Muscle of leg (tissue), 3 donors: ENCODE measurements at regions not wholly inside any gene's neighbourhood (a gene's known extent, or its start where the extent isn't known, plus 50 kb on each side); places are given as distances from the start of the nearest gene placed in this dataset.
"Not testable (repeated sequence)": the region's sequence is repeated elsewhere in the genome, so short reads cannot be mapped to it uniquely, and the experiment has no call there.

ENCODE experiments used
- DNase-seq: peaks from one replicate; pipeline ENCODE4 v3.0.0; 2013
- H3K27ac ChIP-seq: one replicate; pipeline ENCODE4 v1.5.1; 2013; ENCODE audit warnings: mild to moderate bottlenecking, low read length, control low read depth
- H3K27me3 ChIP-seq: one replicate; pipeline ENCODE4 v1.6.1; 2013; ENCODE audit warnings: low read length; ENCODE audit not compliant: control insufficient read depth, insufficient read depth
- H3K36me3 ChIP-seq: one replicate; pipeline ENCODE4 v1.6.1; 2013; ENCODE audit warnings: low read length; ENCODE audit not compliant: control insufficient read depth, insufficient read depth
- H3K4me1 ChIP-seq: one replicate; pipeline ENCODE4 v1.6.1; 2013; ENCODE audit warnings: low read length; ENCODE audit not compliant: control insufficient read depth, insufficient read depth
- H3K4me3 ChIP-seq: one replicate; pipeline ENCODE4 v1.5.1; 2013; ENCODE audit warnings: low read length, control low read depth
- H3K9me3 ChIP-seq: replicated peaks from 2 replicates; pipeline ENCODE4 v1.6.1; 2013; ENCODE audit warnings: low read depth, low read length; ENCODE audit not compliant: control insufficient read depth
- WGBS: methylation state at CpG from one replicate; pipeline ENCODE4 v1.1.5; 2013; ENCODE audit warnings: missing lambda C conversion rate; ENCODE audit not compliant: insufficient coverage; 5-methylcytosine and 5-hydroxymethylcytosine counted together

DNA sequence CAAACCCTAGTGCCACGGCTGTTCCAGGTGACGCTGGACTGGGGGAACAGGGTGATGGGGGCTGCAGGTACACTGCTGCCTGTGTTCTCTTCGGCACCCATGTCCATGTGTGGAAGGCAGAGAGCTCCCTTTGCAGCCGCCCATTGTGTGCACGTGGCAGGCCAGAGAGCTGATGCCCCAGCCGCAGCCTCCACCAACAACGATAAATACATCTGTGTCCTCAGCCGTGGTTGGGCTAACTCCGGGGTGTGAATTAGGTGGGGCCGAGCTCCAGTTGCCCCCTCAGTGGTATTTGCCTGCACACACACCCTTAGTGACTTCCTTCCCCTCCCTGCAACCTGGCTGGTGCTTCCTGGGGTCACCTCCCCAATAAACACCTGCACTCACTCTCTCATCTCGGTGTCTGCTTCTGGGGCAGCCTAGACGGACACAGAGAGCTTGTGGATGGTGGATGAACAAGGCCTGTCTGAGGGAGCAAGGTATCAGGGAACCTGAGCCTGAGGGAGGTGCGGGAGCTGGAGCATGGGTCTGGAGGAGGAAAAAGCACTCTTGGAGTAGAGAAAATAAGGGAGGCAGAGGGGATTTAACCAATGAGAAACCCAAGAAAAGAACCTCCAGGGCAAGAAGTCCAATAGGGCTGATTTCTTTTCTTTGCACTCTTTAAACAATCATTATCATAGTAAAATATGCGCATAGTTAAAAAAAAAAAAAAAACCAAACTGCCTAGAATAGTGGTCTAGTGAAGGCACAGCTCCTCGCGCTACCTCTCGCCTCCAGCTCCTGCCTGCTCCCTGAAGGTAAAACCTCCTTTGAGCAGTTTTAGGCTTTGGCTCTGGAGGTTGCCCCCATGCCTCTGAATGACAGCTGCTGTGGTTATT is 112.6 kb downstream of the ZNF664 start:
- Histone ChIP-seq H3K27me3 (peaks cover 5% of the 10 kb centered on the region), H3K9me3 (no peaks in the 10 kb centered on the region), H3K27ac (no peak overlapping the region), H3K36me3 (no peaks in the 10 kb centered on the region), H3K4me3 (no peak overlapping the region), H3K4me1 (peaks cover 15% of the 10 kb centered on the region)
- WGBS, result 74% methylated on average over 6 of the region's 17 CpGs
- no peak for DNase-seq

GRCh38 chr12:124086299-124086898 is 113.4 kb downstream of the ZNF664 start:
- no peak for DNase-seq
- 94% methylated on average over 6 of the region's 7 CpGs for WGBS
- H3K27me3 ChIP-seq, result peaks cover 5% of the 10 kb centered on the region
- H3K27ac ChIP-seq, result no peak overlapping the region
- H3K4me3 ChIP-seq, result no peak overlapping the region
- no peaks in the 10 kb centered on the region for H3K9me3 ChIP-seq
- H3K4me1 ChIP-seq, result peaks cover 15% of the 10 kb centered on the region
- H3K36me3 ChIP-seq, result no peaks in the 10 kb centered on the region

- no peaks in the 10 kb centered on the region for H3K36me3 ChIP-seq
- peaks cover 2% of the 10 kb centered on the region for H3K9me3 ChIP-seq
- 24% methylated on average over 6 of the region's 10 CpGs for WGBS
- peak overlapping the region; percentile 11 for H3K27ac ChIP-seq
- peak; percentile 86 for DNase-seq
- peaks cover 15% of the 10 kb centered on the region for H3K4me1 ChIP-seq
- H3K27me3 ChIP-seq, result peaks cover 5% of the 10 kb centered on the region
- H3K4me3 ChIP-seq, result no peak overlapping the region
Measured at GRCh38 chr12:124087266-124088051, 114.4 kb downstream of the ZNF664 start.

- peaks cover 5% of the 10 kb centered on the region for H3K27me3 ChIP-seq
- 27% methylated on average over 6 of the region's 16 CpGs for WGBS
- no peak overlapping the region for H3K4me3 ChIP-seq
- no peak overlapping the region for H3K27ac ChIP-seq
- peak; percentile 84 for DNase-seq
- peaks cover 2% of the 10 kb centered on the region for H3K9me3 ChIP-seq
- no peaks in the 10 kb centered on the region for H3K36me3 ChIP-seq
- H3K4me1 ChIP-seq, result peaks cover 15% of the 10 kb centered on the region
Measured at GRCh38 chr12:124088217-124088907, 115.3 kb downstream of the ZNF664 start.

GRCh38 chr12:124089181-124089914 is 116.3 kb downstream of the ZNF664 start:
- H3K4me1 ChIP-seq, result peaks cover 16% of the 10 kb centered on the region
- not testable (repeated sequence) for H3K27me3 ChIP-seq, H3K9me3 ChIP-seq, H3K27ac ChIP-seq, DNase-seq, H3K4me3 ChIP-seq, H3K36me3 ChIP-seq
- 100% methylated on average over 3 of the region's 11 CpGs for WGBS

DNA sequence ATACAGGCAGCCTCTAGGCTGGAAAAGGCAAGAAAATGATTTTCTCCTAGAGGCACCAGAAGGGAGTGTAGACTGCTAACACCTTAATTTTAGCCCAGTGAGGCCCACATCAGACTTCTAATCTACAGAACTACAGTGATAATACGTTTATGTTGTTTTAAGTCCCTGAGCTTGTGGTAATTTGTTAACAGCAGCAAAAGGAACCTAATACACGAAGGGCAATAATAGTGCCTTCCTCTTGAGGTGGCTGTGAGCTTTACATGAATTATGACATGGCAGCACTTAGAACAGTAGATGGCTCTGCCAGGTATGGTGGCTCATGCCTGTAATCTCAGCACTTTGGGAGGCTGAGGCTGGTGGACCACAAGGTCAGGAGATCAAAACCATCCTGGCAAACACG is 118.8 kb downstream of the ZNF664 start:
- DNase-seq, result no peak
- Histone ChIP-seq H3K4me1 (peaks cover 24% of the 10 kb centered on the region), H3K36me3 (no peaks in the 10 kb centered on the region), H3K27ac (no peak overlapping the region), H3K27me3 (peaks cover 2% of the 10 kb centered on the region), H3K4me3 (no peak overlapping the region), H3K9me3 (peaks cover 2% of the 10 kb centered on the region)
- WGBS, result 86% methylated on average over 1 of the region's 3 CpGs

DNA sequence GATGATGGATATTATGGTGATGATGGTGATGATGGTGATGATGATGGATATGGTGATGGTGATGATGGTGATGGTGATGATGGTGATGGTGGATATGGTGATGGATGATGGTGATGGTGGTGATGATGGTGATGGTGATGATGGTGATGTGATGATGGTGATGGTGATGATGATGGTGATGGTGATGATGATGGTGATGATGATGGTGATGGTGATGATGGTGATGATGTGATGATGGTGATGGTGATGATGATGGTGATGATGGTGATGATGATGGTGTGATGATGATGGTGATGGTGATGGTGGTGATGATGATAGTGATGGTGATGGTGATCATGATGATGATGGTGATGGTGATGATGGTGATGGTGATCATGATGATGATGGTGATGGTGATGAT is 119.5 kb downstream of the ZNF664 start:
- peaks cover 21% of the 10 kb centered on the region for H3K4me1 ChIP-seq
- DNase-seq, H3K9me3 ChIP-seq, H3K27ac ChIP-seq, H3K4me3 ChIP-seq, H3K36me3 ChIP-seq, H3K27me3 ChIP-seq: not testable (repeated sequence)

GRCh38 chr12:124093297-124093696 is 120.3 kb downstream of the ZNF664 start:
- H3K27me3 ChIP-seq, result peaks cover 2% of the 10 kb centered on the region
- H3K36me3 ChIP-seq, result no peaks in the 10 kb centered on the region
- peaks cover 2% of the 10 kb centered on the region for H3K9me3 ChIP-seq
- DNase-seq, result no peak
- peaks cover 21% of the 10 kb centered on the region for H3K4me1 ChIP-seq
- no peak overlapping the region for H3K27ac ChIP-seq
- H3K4me3 ChIP-seq, result no peak overlapping the region

DNA sequence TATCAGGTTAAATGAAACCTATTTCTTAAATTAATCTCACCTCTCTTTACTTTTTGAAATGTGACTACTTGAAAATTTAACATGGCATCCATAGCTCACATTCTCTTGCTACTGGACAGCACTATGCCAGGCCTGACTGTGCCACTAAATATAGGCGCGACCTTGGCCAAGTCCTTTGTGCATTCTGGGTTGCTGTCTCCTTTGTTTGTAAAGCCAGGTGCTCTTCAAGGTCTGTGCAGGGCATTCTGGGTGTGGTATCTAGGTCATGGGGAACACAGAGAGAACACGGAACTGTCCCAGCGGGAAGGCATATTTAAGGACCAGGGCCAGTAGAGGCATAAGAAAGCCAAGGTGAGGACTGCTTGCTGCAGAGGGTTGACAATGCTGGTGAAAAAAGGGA is 121.2 kb downstream of the ZNF664 start:
- H3K27me3 ChIP-seq, result peaks cover 4% of the 10 kb centered on the region
- H3K4me3 ChIP-seq, result no peak overlapping the region
- 86% methylated on average over 4 of the region's 4 CpGs for WGBS
- H3K4me1 ChIP-seq, result peaks cover 22% of the 10 kb centered on the region
- no peaks in the 10 kb centered on the region for H3K36me3 ChIP-seq
- peaks cover 2% of the 10 kb centered on the region for H3K9me3 ChIP-seq
- H3K27ac ChIP-seq, result no peak overlapping the region
- no peak for DNase-seq
